Effector CD8-positive, alpha-beta T cell (primary cell): ENCODE measurements at regions not wholly inside any gene's neighbourhood (a gene's known extent, or its start where the extent isn't known, plus 50 kb on each side); places are given as distances from the start of the nearest gene placed in this dataset.

Experiments
- DNase-seq: peaks from one replicate; lab custom pipeline; 2025; lab: John Stamatoyannopoulos, UW

GRCh38 chr2:830419-831224 lies 120.0 kb upstream of the SNTG2 start:
- DNase-seq: no peak

- DNase-seq: no peak
Measured at GRCh38 chr2:829047-829446, 121.6 kb upstream of the SNTG2 start.

- no peak for DNase-seq
Measured at GRCh38 chr2:824954-825353, 125.7 kb upstream of the SNTG2 start.

GRCh38 chr2:824524-824923 lies 126.1 kb upstream of the SNTG2 start:
- no peak for DNase-seq

GRCh38 chr2:821546-821945 lies 129.1 kb upstream of the SNTG2 start:
- DNase-seq: no peak

- DNase-seq: no peak
Measured at GRCh38 chr2:819601-820000, 131.0 kb upstream of the SNTG2 start.

- DNase-seq: no peak
Measured at GRCh38 chr2:819121-819520, 131.5 kb upstream of the SNTG2 start.

- no peak for DNase-seq
Measured at GRCh38 chr2:817336-818015, 133.2 kb upstream of the SNTG2 start.

- no peak for DNase-seq
Measured at GRCh38 chr2:816278-816677, 134.4 kb upstream of the SNTG2 start.

GRCh38 chr2:810397-810796 lies 133.2 kb upstream of the TMEM18 start:
- DNase-seq: no peak

- no peak for DNase-seq
Measured at GRCh38 chr2:807300-807699, 130.1 kb upstream of the TMEM18 start.

- no peak for DNase-seq
Measured at GRCh38 chr2:805664-806063, 128.5 kb upstream of the TMEM18 start.

- no peak for DNase-seq
Measured at GRCh38 chr2:797993-798392, 120.8 kb upstream of the TMEM18 start.

GRCh38 chr2:797556-797955 lies 120.3 kb upstream of the TMEM18 start:
- no peak for DNase-seq

GRCh38 chr2:796141-796985 lies 119.2 kb upstream of the TMEM18 start:
- DNase-seq: no peak

GRCh38 chr2:795531-796041 lies 118.4 kb upstream of the TMEM18 start:
- DNase-seq: no peak

GRCh38 chr2:794554-795241 lies 117.5 kb upstream of the TMEM18 start:
- DNase-seq: no peak

GRCh38 chr2:793236-793635 lies 116.0 kb upstream of the TMEM18 start:
- DNase-seq: no peak

GRCh38 chr2:792687-793086 lies 115.5 kb upstream of the TMEM18 start:
- no peak for DNase-seq

GRCh38 chr2:790634-791245 lies 113.5 kb upstream of the TMEM18 start:
- no peak for DNase-seq

- no peak for DNase-seq
Measured at GRCh38 chr2:790081-790480, 112.9 kb upstream of the TMEM18 start.
